ENCODE measurements at regions not wholly inside any gene's neighbourhood (a gene's known extent, or its start where the extent isn't known, plus 50 kb on each side); places are given as distances from the start of the nearest gene placed in this dataset.

GRCh38 chr20:12113075-12113467 is 195.4 kb downstream of the BTBD3 start:
- TF ChIP-seq POLR2A (IDR thresholded peaks at IDR 0.05) (no peak), CTCF (IDR thresholded peaks at IDR 0.05 in 4 of 5, conservative IDR thresholded peaks at IDR 0.05 in 1 of 5) (no peak)
